GM12878 (cell line): ENCODE measurements at regions not wholly inside any gene's neighbourhood (a gene's known extent, or its start where the extent isn't known, plus 50 kb on each side); places are given as distances from the start of the nearest gene placed in this dataset.

Source experiments
- BCLAF1 ChIP-seq: fragments of 450-650 bp; IDR thresholded peaks from 2 replicates; pipeline ENCODE4 v1.6.1; 2017; ENCODE audit warnings: antibody characterized with exemption, mild to moderate bottlenecking, moderate library complexity
- BRCA1 ChIP-seq: IDR thresholded peaks from 2 replicates; pipeline ENCODE4 v1.6.1; 2011; ENCODE audit warnings: low read depth, low read length, improper control_type of control experiment
- CTCF ChIP-seq, 3 experiments: IDR thresholded peaks in 2 of 3; conservative IDR thresholded peaks in 1 of 3; 2 replicates each; pipeline ENCODE4 v1.5.1; 2011; ENCODE audit warnings: low read depth in 3 of 3, low read length in 3 of 3, mild to moderate bottlenecking in 3 of 3, control low read depth in 2 of 3, moderate library complexity in 2 of 3, inconsistent platforms in 1 of 3, mixed read lengths in 1 of 3; ENCODE audit not compliant: control insufficient read depth in 2 of 3, insufficient read depth in 1 of 3; ENCODE audit errors: extremely low read depth in 1 of 3
- ESRRA ChIP-seq: IDR thresholded peaks from 2 replicates; pipeline ENCODE4 v1.6.1; 2012; ENCODE audit warnings: mild to moderate bottlenecking, low read length, improper control_type of control experiment
- FOXK2 ChIP-seq: fragments of 450-650 bp; IDR thresholded peaks from 2 replicates; pipeline ENCODE4 v1.6.1; 2017; ENCODE audit warnings: mild to moderate bottlenecking, moderate library complexity
- KDM1A ChIP-seq: fragments of 200-600 bp; sonication (generic); IDR thresholded peaks from 2 replicates; pipeline ENCODE4 v1.6.1; 2016; ENCODE audit warnings: borderline replicate concordance
- MAX ChIP-seq: IDR thresholded peaks from 2 replicates; pipeline ENCODE4 v1.6.1; 2012; ENCODE audit warnings: low read depth, low read length, improper control_type of control experiment
- NFYB ChIP-seq: IDR thresholded peaks from 2 replicates; pipeline ENCODE4 v1.6.1; 2011; ENCODE audit warnings: low read depth, mild to moderate bottlenecking, low read length, improper control_type of control experiment, moderate library complexity; ENCODE audit not compliant: insufficient read depth
- POLR2A ChIP-seq: IDR thresholded peaks from 2 replicates; pipeline ENCODE4 v1.6.1; 2011; ENCODE audit warnings: low read depth, mild to moderate bottlenecking, low read length
- RAD21 ChIP-seq: IDR thresholded peaks from 2 replicates; pipeline ENCODE4 v1.6.1; 2011; ENCODE audit warnings: mild to moderate bottlenecking, low read depth, low read length, moderate library complexity; ENCODE audit not compliant: insufficient read depth
- RCOR1 ChIP-seq: conservative IDR thresholded peaks from 2 replicates; pipeline ENCODE4 v1.6.1; 2012; ENCODE audit warnings: low read depth, low read length, improper control_type of control experiment
- SIX5 ChIP-seq: IDR thresholded peaks from 2 replicates; pipeline ENCODE4 v1.6.1; 2011; ENCODE audit warnings: mild to moderate bottlenecking, low read depth, low read length, moderate library complexity; ENCODE audit not compliant: severe bottlenecking
- ZNF217 ChIP-seq: fragments of 450-650 bp; IDR thresholded peaks from 2 replicates; pipeline ENCODE4 v1.6.1; 2017; ENCODE audit warnings: antibody characterized with exemption, mild to moderate bottlenecking
- ZSCAN29 ChIP-seq: fragments of 450-650 bp; IDR thresholded peaks from 2 replicates; pipeline ENCODE4 v1.6.1; 2017; ENCODE audit warnings: mild to moderate bottlenecking, moderate library complexity

- no peak for TF ChIP-seq CTCF (IDR thresholded peaks at IDR 0.05 in 2 of 3, conservative IDR thresholded peaks at IDR 0.05 in 1 of 3; ENCODE audit: control insufficient read depth in 2 of 3, extremely low read depth in 1 of 3, insufficient read depth in 1 of 3, low read depth in 3 of 3, low read length in 3 of 3)
- TF ChIP-seq NFYB: no peak
- no peak for TF ChIP-seq MAX
- TF ChIP-seq RAD21: no peak
- no peak for TF ChIP-seq KDM1A
- TF ChIP-seq POLR2A: no peak
- no peak for TF ChIP-seq RCOR1
- no peak for TF ChIP-seq ESRRA
- no peak for TF ChIP-seq BCLAF1
- no peak for TF ChIP-seq ZNF217
- TF ChIP-seq FOXK2: no peak
- no peak for TF ChIP-seq ZSCAN29
- TF ChIP-seq BRCA1: no peak
- TF ChIP-seq SIX5: no peak
These were observed 103.1 kb upstream of the VCX2 start for GRCh38 chrX:8274170-8274569.
